MM.1S (cell line): ENCODE measurements at regions not wholly inside any gene's neighbourhood (a gene's known extent, or its start where the extent isn't known, plus 50 kb on each side); places are given as distances from the start of the nearest gene placed in this dataset.

ENCODE experiments used
- EZH2 ChIP-seq: fragments of 300-600 bp; sonication (generic); optimal IDR thresholded peaks from 2 replicates; pipeline ENCODE3; 2017; ENCODE audit warnings: low read depth, mild to moderate bottlenecking, antibody characterized with exemption, low read length, mixed read lengths
- EZH2phosphoT487 ChIP-seq: fragments of 300-600 bp; sonication (generic); IDR thresholded peaks from 2 replicates; pipeline ENCODE4 v1.6.1; 2018; ENCODE audit warnings: antibody characterized with exemption, low read length
- TF ChIP-seq, protein P1 (sequence below): fragments of 300-600 bp; sonication (generic); IDR thresholded peaks from 2 replicates; pipeline ENCODE4 v1.5.1; 2016; ENCODE audit warnings: antibody characterized with exemption, low read length, mixed read lengths

DNA sequence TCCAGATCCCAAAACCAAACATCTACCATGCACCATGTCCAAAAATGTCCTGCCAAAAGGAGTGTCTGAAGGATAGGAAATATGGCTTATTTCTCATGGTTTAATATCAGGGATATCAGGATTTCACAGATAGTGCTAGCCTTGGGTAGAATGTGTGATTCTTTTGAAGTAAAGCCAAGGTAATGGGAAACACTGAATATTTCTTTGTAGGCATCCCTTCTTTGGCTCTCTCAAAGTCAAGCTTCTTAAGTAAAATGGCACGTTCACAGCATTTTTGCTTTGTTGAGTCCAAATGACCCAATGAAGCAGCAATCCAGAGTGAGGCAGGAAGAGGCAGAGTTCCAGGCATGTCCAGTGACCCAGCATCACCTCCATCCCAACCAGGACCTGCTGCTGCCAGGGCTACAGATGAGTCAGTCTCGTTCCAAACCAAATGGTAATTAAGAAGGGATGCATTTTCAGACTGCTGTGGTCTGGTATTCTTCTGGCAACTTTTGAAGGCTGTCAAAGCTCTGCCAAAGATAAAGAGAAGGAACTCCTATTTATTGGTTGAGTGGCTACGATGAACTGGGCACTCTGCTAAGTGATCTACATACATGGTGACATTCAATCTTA, 678.8 kb upstream of the KLF4 start:
- TF ChIP-seq, protein P1, sequence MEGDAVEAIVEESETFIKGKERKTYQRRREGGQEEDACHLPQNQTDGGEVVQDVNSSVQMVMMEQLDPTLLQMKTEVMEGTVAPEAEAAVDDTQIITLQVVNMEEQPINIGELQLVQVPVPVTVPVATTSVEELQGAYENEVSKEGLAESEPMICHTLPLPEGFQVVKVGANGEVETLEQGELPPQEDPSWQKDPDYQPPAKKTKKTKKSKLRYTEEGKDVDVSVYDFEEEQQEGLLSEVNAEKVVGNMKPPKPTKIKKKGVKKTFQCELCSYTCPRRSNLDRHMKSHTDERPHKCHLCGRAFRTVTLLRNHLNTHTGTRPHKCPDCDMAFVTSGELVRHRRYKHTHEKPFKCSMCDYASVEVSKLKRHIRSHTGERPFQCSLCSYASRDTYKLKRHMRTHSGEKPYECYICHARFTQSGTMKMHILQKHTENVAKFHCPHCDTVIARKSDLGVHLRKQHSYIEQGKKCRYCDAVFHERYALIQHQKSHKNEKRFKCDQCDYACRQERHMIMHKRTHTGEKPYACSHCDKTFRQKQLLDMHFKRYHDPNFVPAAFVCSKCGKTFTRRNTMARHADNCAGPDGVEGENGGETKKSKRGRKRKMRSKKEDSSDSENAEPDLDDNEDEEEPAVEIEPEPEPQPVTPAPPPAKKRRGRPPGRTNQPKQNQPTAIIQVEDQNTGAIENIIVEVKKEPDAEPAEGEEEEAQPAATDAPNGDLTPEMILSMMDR, result no peak
- TF ChIP-seq EZH2 (no peak), EZH2phosphoT487 (no peak)
